GM19372 (cell line): ENCODE measurements at regions not wholly inside any gene's neighbourhood (a gene's known extent, or its start where the extent isn't known, plus 50 kb on each side); places are given as distances from the start of the nearest gene placed in this dataset.

Experiments
- ATAC-seq: cut with Tn5 transposase; IDR thresholded peaks from one replicate; pipeline ENCODE4 v1.9.1; 2021; ENCODE audit warnings: mild to moderate bottlenecking, low read depth, moderate library complexity; ENCODE audit not compliant: unreplicated experiment

DNA sequence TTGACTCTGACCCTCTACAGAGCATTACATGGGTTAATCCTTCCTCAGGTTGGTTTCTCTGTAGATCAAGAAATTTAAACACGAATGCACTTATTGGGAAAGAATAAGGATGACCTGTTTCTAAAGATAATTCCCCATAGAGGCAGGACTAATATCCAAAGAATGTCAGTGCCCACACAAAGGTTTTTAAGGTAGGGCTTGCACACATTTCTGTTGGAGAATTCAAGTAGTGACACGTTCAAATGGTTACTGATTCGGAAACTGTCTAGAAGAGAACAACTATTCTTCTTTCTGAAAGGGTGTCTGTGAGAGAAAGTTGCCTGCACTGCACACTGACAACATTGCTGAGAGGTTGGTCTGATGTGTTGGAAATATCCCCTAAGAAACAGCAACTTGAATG, 167.3 kb downstream of the ZNF326 start:
- no peak for ATAC-seq

DNA sequence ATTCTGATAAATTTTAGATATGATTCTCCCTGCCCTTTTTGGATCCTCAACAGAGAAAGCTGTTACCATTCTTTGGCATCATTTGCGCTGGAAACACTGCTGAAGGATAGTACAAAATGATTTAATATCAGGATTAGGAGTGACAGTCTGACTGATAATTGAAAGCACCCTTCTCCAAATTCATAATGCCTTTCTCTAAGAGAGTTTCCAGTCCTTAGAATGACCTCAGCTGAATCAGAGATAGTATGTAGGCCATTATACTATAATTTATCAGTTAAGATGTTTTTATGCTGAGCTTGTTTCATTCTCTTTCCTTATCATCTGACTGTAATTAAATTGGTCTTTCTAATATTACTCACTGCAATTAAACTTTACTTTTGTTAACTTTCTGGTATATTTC, 166.7 kb downstream of the ZNF326 start:
- ATAC-seq = no peak

DNA sequence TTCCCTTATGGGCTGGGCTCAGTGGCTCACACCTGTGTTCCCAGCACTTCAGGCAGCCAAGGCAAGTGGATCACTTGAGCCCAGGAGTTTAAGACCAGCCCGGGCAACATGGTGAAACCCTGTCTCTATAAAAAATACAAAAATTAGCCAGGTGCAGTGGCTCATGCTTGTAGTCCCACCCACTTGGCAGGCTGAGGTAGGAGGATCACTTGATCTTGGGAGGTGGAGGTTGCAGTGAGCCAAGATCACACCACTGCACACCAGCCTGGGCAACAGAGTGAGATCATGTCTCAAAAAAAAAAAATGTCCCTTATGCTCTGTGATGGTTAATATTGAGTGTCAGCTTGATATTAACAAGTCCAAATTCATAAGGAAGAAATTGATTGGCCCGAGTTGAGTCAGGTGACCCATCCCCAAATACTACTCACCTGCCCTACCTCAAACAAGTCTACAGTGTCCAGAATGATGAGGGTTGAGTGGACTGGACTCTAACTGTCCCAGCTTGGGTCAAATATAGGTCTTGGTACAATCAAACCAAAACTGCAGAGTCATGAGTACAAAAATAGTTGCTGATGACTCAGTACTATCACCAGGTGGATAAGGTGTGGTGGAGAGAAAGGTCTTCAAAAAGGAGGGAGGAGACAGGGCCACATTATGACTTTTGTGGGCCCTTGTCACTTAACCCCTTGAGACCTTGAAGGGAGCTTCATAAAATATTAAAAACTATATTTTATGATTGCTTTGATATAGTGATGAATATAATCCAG, 161.0 kb downstream of the ZNF326 start:
- no peak for ATAC-seq

DNA sequence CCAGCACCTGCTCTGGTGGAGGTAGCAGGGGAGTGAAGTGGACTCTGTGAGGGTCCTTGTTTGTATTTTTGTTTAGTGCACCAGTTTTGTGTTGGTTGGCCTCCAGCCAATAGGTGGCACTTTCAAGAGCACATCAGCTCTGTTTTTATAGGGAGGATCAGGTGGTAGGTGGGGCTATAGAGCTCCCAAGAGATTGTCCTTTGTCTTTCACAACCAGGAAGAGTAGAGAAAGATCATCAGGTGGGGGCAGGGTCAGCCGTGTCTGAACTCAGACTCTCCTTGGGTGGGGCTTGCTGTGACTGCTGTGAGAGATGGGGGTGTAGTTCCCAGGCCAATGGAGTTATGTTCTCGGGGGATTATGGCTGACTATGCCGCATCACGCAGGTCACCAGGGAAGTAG, 159.8 kb downstream of the ZNF326 start:
- ATAC-seq = no peak

DNA sequence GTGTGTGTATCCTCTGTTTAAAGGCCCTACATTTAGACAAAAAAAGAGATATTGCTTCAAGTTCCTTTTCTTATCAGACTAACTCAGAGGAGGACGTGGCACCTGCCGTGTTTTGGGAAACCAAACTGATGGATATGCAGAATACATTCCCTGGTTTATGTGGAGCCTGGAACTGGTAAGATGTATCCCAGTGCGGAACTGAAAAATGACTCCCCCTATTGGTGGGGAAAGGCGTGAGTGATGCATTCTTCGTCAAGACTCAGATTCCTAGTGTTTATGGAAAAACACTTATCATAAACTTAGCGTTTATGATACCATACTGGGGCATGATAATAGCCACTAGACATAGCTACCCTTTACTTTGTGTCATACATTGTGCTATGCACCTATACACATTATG, 154.2 kb downstream of the ZNF326 start:
- no peak for ATAC-seq

DNA sequence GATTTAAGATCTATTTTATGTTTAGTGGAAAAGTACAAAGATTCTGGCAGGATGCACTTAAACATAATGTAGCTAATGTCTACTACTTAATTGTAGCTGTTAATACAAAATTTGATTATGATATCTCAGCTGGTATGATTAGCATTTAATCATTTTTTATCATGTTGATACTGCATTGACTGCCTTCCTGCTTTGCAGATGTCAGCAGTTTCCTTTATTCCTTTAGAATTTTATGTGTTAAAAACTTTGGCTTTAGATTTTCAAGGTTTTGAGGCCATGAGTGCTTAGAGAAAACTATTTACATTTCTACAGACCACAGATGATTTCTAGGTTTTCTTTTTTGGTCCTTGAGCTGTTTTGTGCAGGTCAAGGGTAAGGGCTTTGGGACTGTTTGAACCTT, 152.2 kb downstream of the ZNF326 start:
- ATAC-seq = no peak

DNA sequence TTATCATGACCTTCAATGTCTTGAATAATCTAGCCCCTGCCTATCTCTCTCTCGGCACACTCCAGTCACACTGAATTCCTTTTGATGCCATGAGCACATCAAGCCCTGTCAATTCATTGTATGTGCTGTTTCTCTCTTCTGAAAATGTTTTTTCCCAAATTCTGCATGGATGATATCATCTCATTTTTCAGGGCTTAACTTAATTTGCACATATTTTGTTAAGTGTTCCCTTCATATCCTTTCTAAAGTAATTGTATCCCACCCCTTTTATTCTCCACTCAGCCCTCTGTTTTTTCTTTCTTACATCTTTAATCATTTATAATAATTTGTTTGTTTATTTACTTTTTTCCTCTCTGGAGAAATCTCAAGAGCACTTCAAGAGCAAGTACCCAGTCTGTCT, 149.9 kb downstream of the ZNF326 start:
- no peak for ATAC-seq

DNA sequence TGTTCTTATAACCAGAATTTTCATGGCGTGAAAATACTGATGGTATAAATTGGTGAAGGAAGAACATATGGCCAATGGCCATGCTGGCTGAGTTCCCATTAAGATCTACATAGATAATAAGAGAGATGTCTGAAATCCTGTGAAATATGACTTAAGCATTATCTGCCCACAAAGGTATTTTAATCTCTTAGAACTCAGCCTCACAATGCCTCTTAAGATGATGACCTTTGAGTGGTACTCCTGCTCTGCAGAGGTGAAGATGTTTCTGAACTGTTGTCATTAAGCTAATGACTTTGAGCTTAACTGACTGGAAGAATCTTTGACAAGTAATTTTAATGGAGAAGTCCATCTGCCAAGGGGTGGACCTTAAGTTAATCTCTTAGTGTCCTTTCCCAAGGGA, 148.7 kb downstream of the ZNF326 start:
- ATAC-seq = no peak

DNA sequence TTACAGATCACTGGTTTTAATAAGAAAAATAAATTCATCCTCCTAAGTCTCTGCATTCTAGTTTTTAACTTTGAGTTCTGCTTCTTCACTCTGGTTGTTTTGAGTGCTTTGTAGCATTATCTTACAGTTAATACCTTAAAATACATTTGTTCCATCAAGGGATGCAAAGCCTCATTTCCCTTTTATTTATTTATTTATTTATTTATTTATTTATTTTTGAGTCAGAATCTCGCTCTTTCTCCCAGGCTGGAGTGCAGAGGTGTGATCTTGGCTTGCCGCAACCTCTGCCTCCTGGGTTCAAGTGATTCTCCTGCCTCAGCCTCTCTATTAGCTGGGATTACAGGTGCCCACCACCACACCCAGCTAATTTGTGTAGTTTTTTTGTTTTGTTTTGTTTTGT, 147.8 kb downstream of the ZNF326 start:
- no peak for ATAC-seq

DNA sequence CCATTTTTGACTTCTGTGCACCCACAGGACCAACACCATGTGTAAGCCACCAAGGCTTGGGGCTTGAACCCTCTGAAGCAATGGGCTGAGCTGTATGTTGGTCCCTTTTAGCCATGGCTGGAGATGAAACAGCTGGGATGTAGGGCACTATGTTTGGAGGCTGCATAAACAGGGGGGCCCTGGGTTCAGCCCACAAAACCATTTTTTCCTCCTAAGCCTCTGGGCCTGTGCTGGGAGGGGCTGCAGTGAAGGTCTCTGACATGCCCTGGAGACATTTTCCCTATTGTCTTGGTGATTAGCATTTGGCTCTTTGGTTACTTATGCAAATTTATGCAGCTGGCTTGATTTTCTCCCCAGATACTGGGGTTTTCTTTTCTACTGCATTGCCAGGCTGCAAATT, 144.9 kb downstream of the ZNF326 start:
- no peak for ATAC-seq

DNA sequence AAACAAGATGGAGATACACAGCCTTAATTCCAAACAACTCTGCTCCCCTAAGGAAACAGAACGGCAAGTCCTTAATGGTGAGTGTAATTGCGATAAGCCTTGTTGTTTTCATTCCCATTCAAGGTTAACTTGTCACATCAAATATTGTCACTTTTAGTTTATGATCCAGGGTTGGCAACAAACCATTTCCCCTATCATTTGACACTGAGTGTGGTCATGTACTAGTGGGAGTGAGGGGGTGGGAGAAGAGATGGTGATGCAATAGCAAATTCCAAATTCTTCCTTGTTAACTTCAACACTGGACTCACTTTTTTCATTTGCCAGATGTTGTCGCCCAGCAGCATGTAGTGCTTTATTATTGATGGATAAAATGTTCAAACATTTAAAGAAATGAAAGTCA, 140.4 kb downstream of the ZNF326 start:
- ATAC-seq = no peak

DNA sequence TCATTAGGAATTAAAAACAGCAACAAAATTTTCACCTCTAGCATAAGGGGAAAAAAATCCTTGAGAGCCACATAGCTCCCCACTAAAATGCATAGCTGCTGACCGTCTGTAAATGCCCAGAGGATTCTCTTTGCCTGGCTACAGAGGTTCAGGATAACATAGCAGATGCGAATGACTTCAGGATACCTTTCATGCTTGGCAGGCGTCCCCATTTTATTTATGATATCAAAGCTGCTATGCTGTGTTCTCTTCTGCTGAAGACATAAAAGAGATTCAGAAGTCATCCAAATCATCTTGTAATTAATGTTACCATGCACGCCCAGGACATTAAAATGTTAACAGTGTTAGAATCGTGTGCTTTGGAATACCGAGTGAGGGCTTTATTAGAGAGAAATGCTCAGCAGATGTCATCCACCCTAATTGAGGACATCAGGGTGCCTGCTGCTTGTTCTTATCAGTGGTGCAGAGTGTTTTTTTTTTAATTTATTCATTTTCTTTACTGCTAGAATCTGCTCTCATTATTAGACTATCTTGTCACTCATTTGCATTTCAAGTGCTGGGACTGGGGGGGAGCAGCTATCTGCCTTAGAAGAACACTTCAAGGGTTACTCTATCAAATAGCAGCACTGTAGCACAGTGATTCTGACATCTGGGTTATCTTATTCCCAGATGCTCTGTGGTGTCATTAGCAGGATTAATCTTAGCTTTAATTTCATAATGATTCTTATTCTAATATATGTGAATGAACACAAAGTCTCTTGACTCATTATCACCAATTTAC, 139.5 kb downstream of the ZNF326 start:
- ATAC-seq = no peak

DNA sequence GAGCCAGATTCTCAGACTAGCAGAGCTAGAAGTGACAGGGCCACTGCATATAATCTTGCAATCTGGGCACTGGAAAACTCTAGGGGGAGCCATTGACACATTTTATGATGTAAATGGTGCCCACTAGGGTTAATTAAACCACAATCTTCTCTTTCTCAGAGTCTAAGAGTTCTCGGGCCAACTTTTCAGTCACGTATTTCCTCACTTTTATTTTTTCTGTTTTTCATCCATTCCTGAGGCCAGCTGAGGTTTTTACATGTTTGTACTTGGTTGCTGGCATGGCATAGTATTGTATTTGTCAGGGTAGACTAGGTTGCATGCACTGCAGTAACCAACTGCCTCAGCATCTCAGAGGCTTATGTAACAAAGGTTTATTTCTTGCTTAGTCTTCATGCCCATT, 138.2 kb downstream of the ZNF326 start:
- ATAC-seq = no peak

DNA sequence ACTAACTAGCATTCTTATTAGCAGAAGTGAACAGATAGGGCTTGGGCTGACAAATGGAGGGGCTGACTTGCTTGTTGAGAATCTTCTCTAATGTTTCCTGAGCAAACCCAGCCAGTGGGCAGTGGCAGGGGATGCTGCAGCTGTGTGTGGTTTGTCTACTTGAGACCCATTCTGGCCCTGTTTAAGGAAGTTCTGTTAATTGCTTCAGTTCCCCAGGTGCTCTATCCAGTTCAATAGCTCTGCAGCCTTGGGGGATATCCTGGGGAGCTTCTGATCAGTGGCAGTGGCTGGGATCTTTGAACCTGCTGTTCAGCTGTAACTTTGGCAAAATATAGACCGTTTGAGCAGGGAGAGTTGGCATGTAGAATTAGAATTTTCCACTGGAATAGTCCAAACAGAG, 137.4 kb downstream of the ZNF326 start:
- ATAC-seq = no peak

DNA sequence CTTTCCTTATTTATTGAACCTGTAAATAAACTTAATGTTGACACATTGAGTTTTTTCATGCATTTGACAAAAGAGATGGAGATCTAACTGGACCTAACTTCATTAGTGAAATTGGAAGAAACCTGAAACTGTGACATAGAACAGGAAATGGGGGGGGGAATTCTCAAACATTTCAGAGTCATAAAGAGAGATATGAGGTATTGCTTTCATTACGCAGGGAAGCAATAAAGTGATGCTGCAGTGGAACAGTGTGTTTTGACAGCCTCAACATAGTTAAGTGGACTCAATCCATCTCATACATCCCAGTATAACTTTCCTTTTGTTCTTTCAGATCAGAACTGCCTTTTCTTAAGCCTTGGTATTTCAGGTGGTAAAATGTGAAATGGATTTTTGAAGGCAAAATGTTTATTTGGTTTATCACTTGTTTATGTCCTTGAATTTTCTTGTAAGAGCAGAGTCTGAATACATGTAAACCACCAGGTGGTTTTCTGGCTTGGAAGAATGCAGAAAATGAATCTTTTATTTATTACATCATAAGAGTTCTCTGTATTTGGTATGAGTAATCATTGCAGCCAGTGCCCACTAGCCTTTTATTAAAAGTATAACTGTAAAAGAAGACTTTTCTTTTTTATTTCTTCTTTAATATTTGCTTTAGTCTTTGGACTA, 132.5 kb downstream of the ZNF326 start:
- no peak for ATAC-seq

DNA sequence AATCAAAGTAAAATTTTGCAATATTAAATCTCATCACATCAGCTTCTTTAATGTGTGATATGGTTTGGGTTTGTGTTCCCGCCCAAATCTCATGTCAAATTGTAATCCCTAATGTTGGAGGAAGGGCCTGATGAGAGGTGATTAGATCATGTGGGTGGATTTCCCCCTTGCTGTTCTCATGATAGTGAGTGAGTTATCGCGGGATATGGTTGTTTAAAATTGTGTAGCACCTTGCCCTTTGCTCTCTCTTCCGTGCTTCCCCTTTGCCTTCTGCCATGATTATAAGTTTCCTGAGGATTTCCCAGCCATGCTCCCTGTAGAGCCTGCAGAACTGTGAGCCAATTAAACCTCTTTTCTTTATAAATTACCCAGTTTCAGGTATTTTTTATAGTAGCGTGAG, 131.9 kb downstream of the ZNF326 start:
- no peak for ATAC-seq

DNA sequence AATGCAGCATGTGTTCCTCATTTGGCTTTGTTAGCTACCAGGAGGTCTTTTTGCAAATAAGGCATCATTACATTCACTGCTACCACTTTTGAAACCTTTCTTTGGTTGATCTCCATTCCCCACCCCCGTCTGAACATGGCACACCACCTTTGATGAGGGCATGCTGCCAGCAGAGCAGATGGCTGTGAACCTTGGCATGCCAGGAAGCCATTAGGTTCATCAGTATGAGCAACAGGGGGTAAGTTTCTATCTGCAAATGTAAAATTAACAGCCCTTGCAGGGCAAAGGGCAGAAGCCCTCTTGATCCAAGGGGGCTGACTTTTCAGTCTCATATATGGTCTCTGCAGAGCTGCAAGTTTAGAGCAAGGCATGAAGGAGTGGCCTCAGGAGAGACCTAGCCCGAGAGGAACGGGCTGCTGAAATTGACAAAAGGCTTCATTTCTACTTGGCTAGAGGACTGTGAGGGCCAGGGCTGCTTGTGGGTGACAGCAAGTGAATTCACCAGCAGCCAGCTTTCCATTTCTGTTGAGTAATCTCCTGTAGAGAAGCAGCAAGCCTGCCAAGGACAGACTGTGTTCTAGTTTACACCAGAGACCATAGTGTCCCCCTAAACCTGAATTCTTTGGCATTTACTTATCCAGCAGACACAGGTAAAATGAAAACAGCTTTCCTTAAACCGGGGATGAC, 127.9 kb downstream of the ZNF326 start:
- no peak for ATAC-seq

DNA sequence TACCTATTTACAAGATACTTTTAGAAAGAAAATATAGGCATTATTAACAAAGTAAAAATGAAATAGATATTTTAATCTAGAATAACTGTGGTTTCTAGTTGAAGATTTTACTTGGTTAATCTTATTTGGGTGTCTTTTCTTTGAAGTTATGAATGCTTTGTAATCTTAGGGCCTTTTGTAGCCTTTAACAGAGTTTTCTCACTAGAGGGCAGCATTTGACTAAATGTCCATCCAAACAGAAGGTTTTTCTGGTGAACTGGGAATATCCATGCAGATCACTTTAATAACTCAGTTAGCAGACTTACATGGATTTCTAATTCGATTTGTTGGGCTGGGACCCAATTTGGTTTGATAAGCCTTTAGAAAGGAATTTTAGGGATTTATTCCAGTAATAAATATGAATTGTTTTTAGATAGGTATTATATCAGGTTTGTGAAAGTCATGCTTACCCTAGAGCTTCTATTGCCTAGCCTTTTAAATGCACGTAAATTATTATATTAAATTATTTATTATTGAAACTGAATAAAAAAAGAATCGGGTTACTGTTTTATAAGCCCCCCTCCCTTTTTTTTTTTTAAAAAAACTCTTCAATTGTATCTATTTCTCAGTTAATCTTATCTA, 119.7 kb downstream of the ZNF326 start:
- no peak for ATAC-seq

DNA sequence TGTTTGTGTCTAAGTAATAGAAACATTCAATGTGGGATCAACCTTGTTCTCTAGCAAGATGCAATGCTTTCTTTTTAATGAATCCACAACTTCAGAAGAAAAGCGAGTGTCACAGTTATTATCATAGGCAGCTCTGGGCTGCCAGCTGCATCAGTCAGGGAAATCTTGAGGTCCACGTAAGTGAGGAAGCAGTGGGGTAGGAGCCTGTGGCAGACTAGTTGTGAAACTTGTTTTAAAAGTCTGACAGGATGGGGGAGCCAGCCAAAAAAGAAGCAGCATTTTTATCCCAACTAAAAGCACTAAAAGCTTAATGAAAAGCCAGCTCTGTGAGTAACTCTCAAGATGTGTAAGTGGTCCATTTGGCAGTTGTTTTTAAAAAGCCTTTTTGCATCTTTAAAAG, 113.1 kb downstream of the ZNF326 start:
- ATAC-seq = no peak

DNA sequence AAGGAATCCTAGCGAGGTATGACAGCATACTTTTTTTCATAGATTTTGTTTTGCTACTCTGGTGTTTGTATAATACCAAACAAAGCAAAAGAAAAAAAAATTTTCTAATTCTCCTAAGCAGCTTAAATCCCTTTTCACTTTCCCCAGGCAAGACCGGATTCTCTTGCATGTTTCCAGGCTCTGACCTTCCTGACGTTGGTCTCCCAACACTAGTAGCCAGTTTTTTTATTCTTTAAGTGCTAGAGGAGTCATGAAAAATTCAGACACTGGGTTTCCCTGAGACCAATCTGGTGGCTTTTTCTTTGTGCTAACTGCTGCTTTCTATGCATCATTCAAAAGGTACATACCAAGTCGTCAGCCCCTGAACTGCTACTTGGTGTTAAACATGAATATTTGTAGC, 111.4 kb downstream of the ZNF326 start:
- no peak for ATAC-seq
